DMS53 (cell line): ENCODE measurements at regions not wholly inside any gene's neighbourhood (a gene's known extent, or its start where the extent isn't known, plus 50 kb on each side); places are given as distances from the start of the nearest gene placed in this dataset.
"Not testable (repeated sequence)": the region's sequence is repeated elsewhere in the genome, so short reads cannot be mapped to it uniquely, and the experiment has no call there.

Experiments used
- DNase-seq: peaks from one replicate; lab custom pipeline; 2025; lab: John Stamatoyannopoulos, UW

- no peak for DNase-seq
Measured at GRCh38 chr3:74134831-74135230, 479.6 kb downstream of the CNTN3 start.

GRCh38 chr3:74131546-74132328 lies 482.7 kb downstream of the CNTN3 start:
- DNase-seq: not testable (repeated sequence)

- no peak for DNase-seq
Measured at GRCh38 chr3:74129611-74130010, 484.8 kb downstream of the CNTN3 start.

GRCh38 chr3:74129056-74129455 lies 485.4 kb downstream of the CNTN3 start:
- DNase-seq: no peak

- no peak for DNase-seq
Measured at GRCh38 chr3:74127256-74127655, 487.2 kb downstream of the CNTN3 start.

GRCh38 chr3:74124782-74125181 lies 489.7 kb downstream of the CNTN3 start:
- no peak for DNase-seq

- no peak for DNase-seq
Measured at GRCh38 chr3:74122281-74122680, 492.2 kb downstream of the CNTN3 start.

- no peak for DNase-seq
Measured at GRCh38 chr3:74121761-74122160, 492.7 kb downstream of the CNTN3 start.

- peak; percentile 32 for DNase-seq
Measured at GRCh38 chr3:74119221-74119620, 494.5 kb upstream of the PDZRN3 start.

- DNase-seq: peak; percentile 2
Measured at GRCh38 chr3:74115906-74116305, 491.2 kb upstream of the PDZRN3 start.

- DNase-seq: no peak
Measured at GRCh38 chr3:74107451-74107850, 482.7 kb upstream of the PDZRN3 start.

GRCh38 chr3:74106925-74107324 lies 482.2 kb upstream of the PDZRN3 start:
- DNase-seq: no peak

GRCh38 chr3:74091204-74091603 lies 466.5 kb upstream of the PDZRN3 start:
- no peak for DNase-seq

GRCh38 chr3:74089814-74090213 lies 465.1 kb upstream of the PDZRN3 start:
- DNase-seq: no peak

GRCh38 chr3:74080056-74080461 lies 455.3 kb upstream of the PDZRN3 start:
- no peak for DNase-seq

GRCh38 chr3:74075241-74075640 lies 450.5 kb upstream of the PDZRN3 start:
- DNase-seq: no peak

GRCh38 chr3:74074700-74075099 lies 450.0 kb upstream of the PDZRN3 start:
- no peak for DNase-seq

- DNase-seq: peak; percentile 42
Measured at GRCh38 chr3:74067296-74067695, 442.6 kb upstream of the PDZRN3 start.

GRCh38 chr3:74066456-74066855 lies 441.7 kb upstream of the PDZRN3 start:
- no peak for DNase-seq

- DNase-seq: no peak
Measured at GRCh38 chr3:74059923-74060600, 435.3 kb upstream of the PDZRN3 start.

- DNase-seq: no peak
Measured at GRCh38 chr3:74059301-74059922, 434.7 kb upstream of the PDZRN3 start.

GRCh38 chr3:74057169-74057568 lies 432.4 kb upstream of the PDZRN3 start:
- no peak for DNase-seq

- DNase-seq: no peak
Measured at GRCh38 chr3:74055061-74055460, 430.3 kb upstream of the PDZRN3 start.
